Skeletal muscle tissue (tissue), 3 donors: ENCODE measurements at regions not wholly inside any gene's neighbourhood (a gene's known extent, or its start where the extent isn't known, plus 50 kb on each side); places are given as distances from the start of the nearest gene placed in this dataset.

ENCODE experiments used
- H3K27ac ChIP-seq: one replicate; pipeline ENCODE4 v1.7.0; 2013; ENCODE audit warnings: mild to moderate bottlenecking, low read depth, low read length, inconsistent platforms
- H3K27me3 ChIP-seq, 3 donors: one replicate each; pipeline ENCODE4 v1.7.0; 2013; ENCODE audit warnings: low read length in 3 of 3; ENCODE audit not compliant: control insufficient read depth in 3 of 3, insufficient read depth in 3 of 3
- H3K36me3 ChIP-seq, 3 donors: one replicate each; pipeline ENCODE4 v1.7.0; 2013; ENCODE audit warnings: low read length in 3 of 3; ENCODE audit not compliant: control insufficient read depth in 3 of 3, insufficient read depth in 3 of 3
- H3K4me1 ChIP-seq, 3 donors: one replicate each; pipeline ENCODE4 v1.7.0; 2013; ENCODE audit warnings: low read length in 3 of 3, mild to moderate bottlenecking in 3 of 3; ENCODE audit not compliant: control insufficient read depth in 3 of 3, insufficient read depth in 3 of 3
- H3K4me3 ChIP-seq, 3 donors: one replicate each; pipeline ENCODE4 v1.7.0; 2013; ENCODE audit warnings: low read length in 3 of 3
- H3K9ac ChIP-seq, 3 donors: one replicate each; pipeline ENCODE4 v1.7.0; 2013; ENCODE audit warnings: low read length in 3 of 3, mild to moderate bottlenecking in 3 of 3, moderate library complexity in 2 of 3, low read depth in 1 of 3
- H3K9me3 ChIP-seq, 3 donors: one replicate each; pipeline ENCODE4 v1.7.0; 2013; ENCODE audit warnings: low read length in 3 of 3; ENCODE audit not compliant: control insufficient read depth in 3 of 3
- donor health status: Osteomylitis.

DNA sequence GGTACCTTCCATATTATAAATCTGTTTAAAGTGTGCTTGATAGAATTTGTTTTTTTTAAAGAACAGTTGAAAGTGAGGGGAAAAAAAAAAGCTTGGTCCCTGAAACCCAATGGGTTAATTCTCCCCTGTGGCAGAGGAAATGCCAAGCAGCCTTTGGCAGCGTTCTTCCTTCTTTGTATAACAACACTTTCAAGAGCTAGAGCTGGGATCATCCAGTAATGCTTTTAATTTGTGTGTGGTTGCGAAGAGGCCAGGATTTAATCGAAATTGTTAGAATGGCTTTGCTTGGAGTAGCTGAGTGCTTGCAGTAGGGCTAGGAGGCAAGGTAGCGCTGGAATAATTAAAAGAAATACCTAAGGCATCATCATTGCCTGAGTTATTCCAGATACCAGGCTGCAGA is 692.0 kb downstream of the DHX35 start:
- no peaks in the 10 kb centered on the region for H3K9me3 ChIP-seq
- no peak overlapping the region for H3K4me3 ChIP-seq
- H3K4me1 ChIP-seq = no peaks in the 10 kb centered on the region

GRCh38 chr20:39651645-39652325 is 689.6 kb downstream of the DHX35 start:
- Histone ChIP-seq H3K27me3 (peaks cover 0 to 13% (median 0%) of the 10 kb centered on the region in 3 donors), H3K4me3 (no peak overlapping the region), H3K9ac (no peak overlapping the region), H3K36me3 (no peaks in the 10 kb centered on the region), H3K27ac (no peak overlapping the region), H3K9me3 (no peaks in the 10 kb centered on the region), H3K4me1 (no peaks in the 10 kb centered on the region)

More for the DNA sequence above, 692.0 kb downstream of the DHX35 start:
- Histone ChIP-seq H3K27me3 (peaks cover 0 to 11% (median 0%) of the 10 kb centered on the region in 3 donors), H3K27ac (no peak overlapping the region), H3K9ac (no peak overlapping the region), H3K36me3 (no peaks in the 10 kb centered on the region)

GRCh38 chr20:39646874-39647413 is 684.8 kb downstream of the DHX35 start:
- H3K9ac ChIP-seq = no peak overlapping the region
- H3K4me1 ChIP-seq = peaks cover 0 to 9% (median 5%) of the 10 kb centered on the region in 3 donors
- H3K36me3 ChIP-seq = no peaks in the 10 kb centered on the region
- H3K9me3 ChIP-seq = no peaks in the 10 kb centered on the region
- H3K27me3 ChIP-seq = peaks cover 0 to 13% (median 0%) of the 10 kb centered on the region in 3 donors
- H3K4me3 ChIP-seq = no peak overlapping the region
- H3K27ac ChIP-seq = no peak overlapping the region

DNA sequence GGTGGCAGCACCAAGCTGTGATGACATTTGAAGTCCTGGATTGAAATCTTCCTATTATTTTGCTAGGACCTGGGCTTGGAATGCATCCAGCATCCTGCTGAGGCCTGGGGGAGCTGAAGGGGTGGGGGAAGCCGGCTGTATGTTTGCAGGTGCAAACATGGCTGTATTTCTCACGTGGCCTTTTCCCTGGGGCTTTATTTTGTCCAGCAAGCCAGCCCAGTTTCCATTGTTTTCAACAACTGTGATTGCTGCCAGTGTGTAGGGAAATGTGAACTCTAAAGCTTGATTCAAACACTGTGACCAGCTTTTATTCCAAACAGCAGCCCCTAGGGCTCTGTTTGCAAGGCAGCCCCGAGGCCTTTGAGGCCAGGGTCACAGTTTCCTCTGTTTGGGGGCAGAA is 683.0 kb downstream of the DHX35 start:
- Histone ChIP-seq H3K27ac (no peak overlapping the region), H3K4me3 (no peak overlapping the region), H3K9ac (no peak overlapping the region), H3K9me3 (no peaks in the 10 kb centered on the region), H3K36me3 (no peaks in the 10 kb centered on the region), H3K27me3 (peaks cover 0 to 3% (median 0%) of the 10 kb centered on the region in 3 donors), H3K4me1 (peaks cover 0 to 9% (median 5%) of the 10 kb centered on the region in 3 donors)

GRCh38 chr20:39643292-39643691 is 681.1 kb downstream of the DHX35 start:
- H3K9me3 ChIP-seq = no peaks in the 10 kb centered on the region
- H3K4me1 ChIP-seq = peaks cover 0 to 9% (median 5%) of the 10 kb centered on the region in 3 donors
- H3K27ac ChIP-seq = no peak overlapping the region
- no peak overlapping the region for H3K4me3 ChIP-seq
- no peak overlapping the region for H3K9ac ChIP-seq
- peaks cover 0 to 3% (median 0%) of the 10 kb centered on the region in 3 donors for H3K27me3 ChIP-seq
- H3K36me3 ChIP-seq = no peaks in the 10 kb centered on the region

GRCh38 chr20:39641423-39641822 is 679.3 kb downstream of the DHX35 start:
- Histone ChIP-seq H3K36me3 (no peaks in the 10 kb centered on the region), H3K9ac (no peak overlapping the region), H3K4me1 (peaks cover 0 to 9% (median 5%) of the 10 kb centered on the region in 3 donors), H3K27me3 (peaks cover 0 to 4% (median 0%) of the 10 kb centered on the region in 3 donors), H3K9me3 (no peaks in the 10 kb centered on the region), H3K27ac (no peak overlapping the region), H3K4me3 (no peak overlapping the region)

- no peaks in the 10 kb centered on the region for H3K9me3 ChIP-seq
- peaks cover 0 to 4% (median 0%) of the 10 kb centered on the region in 3 donors for H3K27me3 ChIP-seq
- no peak overlapping the region for H3K9ac ChIP-seq
- H3K36me3 ChIP-seq = no peaks in the 10 kb centered on the region
- H3K27ac ChIP-seq = no peak overlapping the region
- no peak overlapping the region for H3K4me3 ChIP-seq
- peaks cover 0 to 3% (median 0%) of the 10 kb centered on the region in 3 donors for H3K4me1 ChIP-seq
Observed at GRCh38 chr20:39640147-39640546, 678.0 kb downstream of the DHX35 start.

GRCh38 chr20:39638731-39639130 is 676.6 kb downstream of the DHX35 start:
- H3K4me3 ChIP-seq = no peak overlapping the region
- H3K27me3 ChIP-seq = peaks cover 0 to 4% (median 0%) of the 10 kb centered on the region in 3 donors
- no peaks in the 10 kb centered on the region for H3K9me3 ChIP-seq
- no peaks in the 10 kb centered on the region for H3K36me3 ChIP-seq
- no peak overlapping the region for H3K27ac ChIP-seq
- H3K4me1 ChIP-seq = no peaks in the 10 kb centered on the region
- no peak overlapping the region for H3K9ac ChIP-seq

- Histone ChIP-seq H3K9me3 (no peaks in the 10 kb centered on the region), H3K27ac (no peak overlapping the region), H3K27me3 (peaks cover 0 to 4% (median 0%) of the 10 kb centered on the region in 3 donors), H3K36me3 (no peaks in the 10 kb centered on the region), H3K4me1 (no peaks in the 10 kb centered on the region), H3K4me3 (no peak overlapping the region), H3K9ac (no peak overlapping the region)
Observed at GRCh38 chr20:39633689-39634088, 671.5 kb downstream of the DHX35 start.

DNA sequence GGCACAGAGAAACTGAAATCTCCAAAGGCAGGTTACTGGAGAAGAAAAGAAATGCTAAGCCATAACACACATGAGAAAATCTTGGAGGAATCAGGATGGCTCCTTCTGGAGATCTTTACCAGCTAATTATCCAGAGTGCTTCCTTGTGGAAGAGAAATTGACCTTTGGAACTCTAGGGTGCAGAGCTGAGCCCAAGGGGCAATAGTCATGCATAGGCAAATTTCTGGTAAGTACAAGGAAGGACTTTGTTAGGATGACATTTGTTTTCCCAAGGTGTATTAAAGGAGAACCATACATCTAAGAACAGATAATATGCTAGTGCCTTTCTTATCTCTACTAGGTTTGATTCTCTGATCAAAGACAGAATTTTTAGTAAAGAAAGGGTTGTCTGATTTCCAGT is 670.6 kb downstream of the DHX35 start:
- Histone ChIP-seq H3K36me3 (no peaks in the 10 kb centered on the region), H3K9me3 (no peaks in the 10 kb centered on the region), H3K27ac (no peak overlapping the region), H3K27me3 (peaks cover 0 to 4% (median 0%) of the 10 kb centered on the region in 3 donors), H3K9ac (no peak overlapping the region), H3K4me3 (no peak overlapping the region), H3K4me1 (no peaks in the 10 kb centered on the region)
